ENCODE measurements at regions not wholly inside any gene's neighbourhood (a gene's known extent, or its start where the extent isn't known, plus 50 kb on each side); places are given as distances from the start of the nearest gene placed in this dataset.

DNA sequence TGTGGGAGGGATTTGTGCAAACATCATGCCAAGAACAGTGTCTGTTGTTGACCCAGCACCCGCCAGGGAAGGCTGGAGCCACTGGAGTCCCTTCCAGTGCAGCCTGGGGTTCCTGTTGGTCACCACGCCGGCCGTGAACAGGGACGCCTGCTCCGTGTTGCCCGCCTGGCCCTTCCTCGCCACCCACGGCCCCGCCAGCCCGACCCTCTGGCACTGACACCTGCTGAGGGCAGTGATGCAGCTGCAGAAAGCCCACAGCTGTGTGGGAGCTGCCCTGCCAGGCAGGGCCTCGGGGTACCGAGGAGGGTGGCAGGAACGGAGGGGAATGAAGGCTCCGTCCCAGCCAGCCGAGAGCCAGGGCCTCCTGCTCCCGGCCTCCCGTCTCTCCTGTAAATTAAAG is 75.5 kb upstream of the SLCO4A1 start:
- Histone ChIP-seq H3K36me3 (ENCODE audit: insufficient read depth, low read length) (no peaks in the 10 kb centered on the region), H3K4me3 (ENCODE audit: low read length) (no peak overlapping the region), H3K4me2 (ENCODE audit: low read length) (no peak overlapping the region), H3K4me1 (ENCODE audit: control insufficient read depth, insufficient read depth, low read length) (no peaks in the 10 kb centered on the region), H3K9ac (ENCODE audit: low read depth, low read length) (no peak overlapping the region), H3K27me3 (ENCODE audit: control insufficient read depth, insufficient read depth, low read length) (peaks cover 54% of the 10 kb centered on the region), H3K9me3 (replicated peaks; ENCODE audit: low read length) (no peaks in the 10 kb centered on the region)

GRCh38 chr20:62567246-62568044 is 74.9 kb upstream of the SLCO4A1 start:
- no peaks in the 10 kb centered on the region for H3K4me1 ChIP-seq (ENCODE audit: control insufficient read depth, insufficient read depth, low read length)
- no peaks in the 10 kb centered on the region for H3K36me3 ChIP-seq (ENCODE audit: insufficient read depth, low read length)
- no peak overlapping the region for H3K4me2 ChIP-seq (ENCODE audit: low read length)
- H3K27me3 ChIP-seq (ENCODE audit: control insufficient read depth, insufficient read depth, low read length), result peaks cover 55% of the 10 kb centered on the region
- no peaks in the 10 kb centered on the region for H3K9me3 ChIP-seq (replicated peaks; ENCODE audit: low read length)
- no peak overlapping the region for H3K4me3 ChIP-seq (ENCODE audit: low read length)
- no peak overlapping the region for H3K9ac ChIP-seq (ENCODE audit: low read depth, low read length)

DNA sequence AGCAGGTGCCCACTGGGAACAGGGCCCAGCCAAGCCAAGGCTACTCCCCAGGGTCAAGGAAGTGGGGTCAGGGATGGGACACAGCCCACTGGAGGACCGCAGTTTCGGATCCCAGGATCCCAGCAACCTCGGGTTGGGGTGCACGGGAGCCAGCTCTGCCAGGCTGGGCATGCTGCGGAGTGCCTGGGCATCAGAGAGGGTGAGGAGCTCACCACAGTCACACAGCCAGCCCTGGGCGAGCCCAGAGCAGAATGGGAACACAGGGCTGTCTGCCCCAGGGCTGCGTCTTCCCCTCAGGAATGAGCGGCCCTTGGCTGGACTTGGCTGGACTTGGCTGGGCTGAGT is 74.3 kb upstream of the SLCO4A1 start:
- Histone ChIP-seq H3K9ac (ENCODE audit: low read depth, low read length) (no peak overlapping the region), H3K4me3 (ENCODE audit: low read length) (no peak overlapping the region), H3K4me2 (ENCODE audit: low read length) (no peak overlapping the region), H3K9me3 (replicated peaks; ENCODE audit: low read length) (no peaks in the 10 kb centered on the region), H3K27me3 (ENCODE audit: control insufficient read depth, insufficient read depth, low read length) (peaks cover 57% of the 10 kb centered on the region), H3K4me1 (ENCODE audit: control insufficient read depth, insufficient read depth, low read length) (no peaks in the 10 kb centered on the region), H3K36me3 (ENCODE audit: insufficient read depth, low read length) (no peaks in the 10 kb centered on the region)

DNA sequence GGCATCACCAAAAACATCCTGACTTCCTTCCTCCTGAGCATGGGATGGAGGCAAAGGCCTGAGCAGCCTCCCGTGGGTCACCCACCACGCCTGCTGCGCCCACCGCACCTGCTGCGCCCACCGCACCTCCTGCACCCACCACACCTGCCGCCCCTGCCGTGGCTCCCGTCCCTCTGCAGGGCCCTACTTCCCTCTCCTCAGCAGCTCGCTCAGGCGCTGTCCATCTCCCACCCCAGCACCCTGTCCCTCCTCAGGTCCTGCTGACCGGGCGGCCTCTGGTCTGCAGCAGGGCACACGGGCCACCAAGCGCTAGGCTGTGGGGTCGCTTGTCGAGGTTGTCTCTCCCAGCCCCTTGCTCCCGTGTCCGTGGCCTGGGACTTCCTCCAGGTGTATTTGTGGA is 72.7 kb upstream of the SLCO4A1 start:
- Histone ChIP-seq H3K4me2 (ENCODE audit: low read length) (no peak overlapping the region), H3K4me1 (ENCODE audit: control insufficient read depth, insufficient read depth, low read length) (no peaks in the 10 kb centered on the region), H3K36me3 (ENCODE audit: insufficient read depth, low read length) (no peaks in the 10 kb centered on the region), H3K4me3 (ENCODE audit: low read length) (no peak overlapping the region), H3K9ac (ENCODE audit: low read depth, low read length) (no peak overlapping the region), H3K27me3 (ENCODE audit: control insufficient read depth, insufficient read depth, low read length) (peaks cover 68% of the 10 kb centered on the region), H3K9me3 (replicated peaks; ENCODE audit: low read length) (no peaks in the 10 kb centered on the region)

GRCh38 chr20:62570403-62570802 is 71.9 kb upstream of the SLCO4A1 start:
- H3K27me3 ChIP-seq (ENCODE audit: control insufficient read depth, insufficient read depth, low read length), result peaks cover 73% of the 10 kb centered on the region
- no peak overlapping the region for H3K4me2 ChIP-seq (ENCODE audit: low read length)
- no peak overlapping the region for H3K9ac ChIP-seq (ENCODE audit: low read depth, low read length)
- H3K9me3 ChIP-seq (replicated peaks; ENCODE audit: low read length), result no peaks in the 10 kb centered on the region
- H3K4me3 ChIP-seq (ENCODE audit: low read length), result no peak overlapping the region
- no peaks in the 10 kb centered on the region for H3K4me1 ChIP-seq (ENCODE audit: control insufficient read depth, insufficient read depth, low read length)
- no peaks in the 10 kb centered on the region for H3K36me3 ChIP-seq (ENCODE audit: insufficient read depth, low read length)

DNA sequence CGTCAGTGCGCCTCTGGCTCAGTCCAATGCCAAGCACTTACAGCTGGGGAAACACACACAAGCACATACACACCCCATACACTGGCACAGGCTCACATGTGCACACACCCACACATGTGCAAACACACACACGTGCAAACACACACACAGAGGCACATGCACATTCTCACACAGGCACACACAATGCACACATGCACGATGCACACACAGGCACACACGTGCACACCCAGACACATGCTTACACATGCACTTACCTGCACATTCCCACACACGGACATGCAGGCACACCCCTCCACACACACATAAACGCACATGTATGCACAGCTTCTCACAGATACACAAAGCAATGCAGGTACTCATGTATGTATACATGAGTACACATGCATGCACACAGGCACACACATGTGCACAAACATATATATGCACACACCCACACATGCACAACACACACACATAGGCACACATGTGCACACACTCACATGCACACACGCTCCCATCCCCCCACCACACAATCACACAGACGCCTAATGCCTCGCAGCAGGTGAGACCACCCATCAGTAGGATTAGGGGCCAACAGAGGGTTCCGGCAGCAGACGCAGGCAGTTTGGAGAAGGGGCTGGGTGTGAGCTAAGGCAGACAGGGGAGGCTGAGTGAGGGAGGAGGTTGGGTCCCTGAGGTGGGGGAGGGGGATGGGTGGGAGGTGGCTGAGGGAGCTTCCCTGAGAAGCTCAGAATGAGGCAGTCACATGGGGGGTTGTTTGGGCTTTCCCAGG is 71.2 kb upstream of the SLCO4A1 start:
- Histone ChIP-seq H3K9me3 (replicated peaks; ENCODE audit: low read length) (no peaks in the 10 kb centered on the region), H3K4me1 (ENCODE audit: control insufficient read depth, insufficient read depth, low read length) (no peaks in the 10 kb centered on the region), H3K4me3 (ENCODE audit: low read length) (no peak overlapping the region), H3K9ac (ENCODE audit: low read depth, low read length) (no peak overlapping the region), H3K4me2 (ENCODE audit: low read length) (no peak overlapping the region), H3K36me3 (ENCODE audit: insufficient read depth, low read length) (no peaks in the 10 kb centered on the region), H3K27me3 (ENCODE audit: control insufficient read depth, insufficient read depth, low read length) (peaks cover 76% of the 10 kb centered on the region)

DNA sequence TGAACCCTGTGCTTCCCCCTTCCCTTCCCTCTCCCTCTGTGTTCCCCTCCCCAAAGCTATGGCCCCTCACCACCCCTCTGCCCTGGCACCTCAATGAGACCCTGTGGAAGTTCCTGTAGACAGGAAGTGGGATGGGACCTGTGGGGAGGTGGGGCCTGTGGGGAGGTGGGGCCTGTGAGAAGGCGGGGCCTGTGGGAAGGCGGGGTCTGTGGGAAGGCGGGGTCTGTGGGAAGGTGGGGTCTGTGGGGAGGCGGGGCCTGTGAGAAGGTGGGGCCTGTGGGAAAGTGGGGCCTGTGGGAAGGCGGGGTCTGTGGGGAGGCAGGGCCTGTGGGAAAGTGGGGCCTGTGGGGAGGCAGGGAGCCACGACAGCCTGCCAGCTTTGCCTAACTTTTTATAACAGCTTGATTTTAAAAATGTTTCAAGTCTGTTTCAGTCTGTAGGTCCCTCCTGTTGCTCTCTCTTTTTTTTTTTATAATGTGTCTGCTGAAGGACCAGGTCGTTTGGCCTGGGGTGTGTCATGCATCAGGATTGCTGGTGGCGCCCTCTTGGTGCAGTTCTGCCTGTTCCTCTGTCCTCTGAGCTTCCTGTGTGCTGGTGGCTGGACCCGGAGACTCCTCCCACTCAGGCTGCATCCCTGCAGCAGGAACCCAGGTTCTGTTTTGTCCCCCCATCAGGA is 70.5 kb upstream of the SLCO4A1 start:
- H3K4me3 ChIP-seq (ENCODE audit: low read length), result no peak overlapping the region
- H3K4me1 ChIP-seq (ENCODE audit: control insufficient read depth, insufficient read depth, low read length), result no peaks in the 10 kb centered on the region
- peaks cover 77% of the 10 kb centered on the region for H3K27me3 ChIP-seq (ENCODE audit: control insufficient read depth, insufficient read depth, low read length)
- H3K9me3 ChIP-seq (replicated peaks; ENCODE audit: low read length), result no peaks in the 10 kb centered on the region
- no peak overlapping the region for H3K9ac ChIP-seq (ENCODE audit: low read depth, low read length)
- no peaks in the 10 kb centered on the region for H3K36me3 ChIP-seq (ENCODE audit: insufficient read depth, low read length)
- H3K4me2 ChIP-seq (ENCODE audit: low read length), result no peak overlapping the region

GRCh38 chr20:62572980-62573379 is 69.3 kb upstream of the SLCO4A1 start:
- H3K36me3 ChIP-seq (ENCODE audit: insufficient read depth, low read length), result no peaks in the 10 kb centered on the region
- no peak overlapping the region for H3K4me3 ChIP-seq (ENCODE audit: low read length)
- H3K4me2 ChIP-seq (ENCODE audit: low read length), result no peak overlapping the region
- peaks cover 77% of the 10 kb centered on the region for H3K27me3 ChIP-seq (ENCODE audit: control insufficient read depth, insufficient read depth, low read length)
- no peak overlapping the region for H3K9ac ChIP-seq (ENCODE audit: low read depth, low read length)
- H3K9me3 ChIP-seq (replicated peaks; ENCODE audit: low read length), result no peaks in the 10 kb centered on the region
- no peaks in the 10 kb centered on the region for H3K4me1 ChIP-seq (ENCODE audit: control insufficient read depth, insufficient read depth, low read length)

- Histone ChIP-seq H3K4me2 (ENCODE audit: low read length) (no peak overlapping the region), H3K9ac (ENCODE audit: low read depth, low read length) (no peak overlapping the region), H3K4me3 (ENCODE audit: low read length) (no peak overlapping the region), H3K36me3 (ENCODE audit: insufficient read depth, low read length) (no peaks in the 10 kb centered on the region), H3K27me3 (ENCODE audit: control insufficient read depth, insufficient read depth, low read length) (peaks cover 78% of the 10 kb centered on the region), H3K9me3 (replicated peaks; ENCODE audit: low read length) (no peaks in the 10 kb centered on the region), H3K4me1 (ENCODE audit: control insufficient read depth, insufficient read depth, low read length) (no peaks in the 10 kb centered on the region)
Measured at GRCh38 chr20:62573817-62574216, 68.5 kb upstream of the SLCO4A1 start.

DNA sequence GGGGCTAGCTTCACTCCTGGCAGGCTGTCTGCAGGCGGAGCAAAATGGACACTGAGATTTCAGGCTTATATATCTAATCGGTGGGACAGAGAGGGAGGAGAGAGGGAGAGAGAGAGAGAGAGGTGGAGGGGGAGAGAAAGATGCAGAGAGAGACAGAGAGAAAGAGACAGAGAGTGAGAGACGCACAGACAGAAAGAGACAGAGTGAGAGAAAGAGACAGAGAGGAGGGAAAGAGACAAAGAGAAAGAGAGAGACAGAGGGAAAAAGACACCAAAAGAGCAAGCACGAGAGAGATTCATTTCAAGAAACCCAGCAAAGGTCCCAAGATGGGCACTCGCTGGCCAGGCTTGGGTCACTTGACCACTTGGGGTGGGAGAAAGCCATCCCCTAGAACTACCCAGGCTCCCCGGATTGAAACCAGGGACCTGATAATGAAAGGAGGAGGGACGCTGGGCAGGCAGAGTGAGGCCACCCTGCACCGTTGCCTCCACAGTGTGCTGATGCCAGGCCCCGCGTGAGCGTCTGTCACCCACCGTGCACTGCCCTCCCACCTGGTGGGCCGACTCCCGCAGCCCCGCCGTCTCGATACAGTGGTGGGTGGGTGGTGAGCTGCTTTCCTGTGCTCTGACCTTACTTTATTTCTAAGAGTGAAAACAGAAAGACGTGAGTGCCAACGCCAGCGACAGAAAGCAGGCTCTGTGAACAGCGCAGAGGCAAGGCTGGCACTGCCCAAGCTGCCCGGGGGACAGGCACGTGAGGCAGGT is 67.9 kb upstream of the SLCO4A1 start:
- Histone ChIP-seq H3K4me1 (ENCODE audit: control insufficient read depth, insufficient read depth, low read length) (no peaks in the 10 kb centered on the region), H3K27me3 (ENCODE audit: control insufficient read depth, insufficient read depth, low read length) (peaks cover 77% of the 10 kb centered on the region), H3K9me3 (replicated peaks; ENCODE audit: low read length) (no peaks in the 10 kb centered on the region), H3K4me3 (ENCODE audit: low read length) (no peak overlapping the region), H3K9ac (ENCODE audit: low read depth, low read length) (no peak overlapping the region), H3K4me2 (ENCODE audit: low read length) (no peak overlapping the region), H3K36me3 (ENCODE audit: insufficient read depth, low read length) (no peaks in the 10 kb centered on the region)
